ENCODE measurements at regions not wholly inside any gene's neighbourhood (a gene's known extent, or its start where the extent isn't known, plus 50 kb on each side); places are given as distances from the start of the nearest gene placed in this dataset.

GRCh38 chr10:62648921-62649320 is 155.6 kb upstream of the ADO start:
- Histone ChIP-seq H3K4me2 (ENCODE audit: low read length) (no peak overlapping the region), H3K36me3 (ENCODE audit: low read depth, low read length) (no peaks in the 10 kb centered on the region), H3K9me3 (ENCODE audit: low read length) (no peaks in the 10 kb centered on the region), H3F3A (ENCODE audit: low read length, unreplicated experiment) (no peaks in the 10 kb centered on the region), H3K79me2 (ENCODE audit: low read length) (no peaks in the 10 kb centered on the region), H3K27me3 (ENCODE audit: low read length) (no peaks in the 10 kb centered on the region), H3K4me1 (ENCODE audit: insufficient read depth, low read length) (peaks cover 24% of the 10 kb centered on the region), H4K20me1 (ENCODE audit: low read length) (no peaks in the 10 kb centered on the region), H3K9me2 (replicated peaks; ENCODE audit: low read length) (0 out of 2 replicates have a peak, but pooled peaks cover 3% of the 10 kb centered on the region), H3K9ac (ENCODE audit: low read length) (no peak overlapping the region), H2AFZ (ENCODE audit: low read length) (no peak overlapping the region), H3K27ac (ENCODE audit: low read length) (no peak overlapping the region), H3K4me3 (ENCODE audit: low read length) (no peak overlapping the region)
- no TSS peak for BruUV-seq (replicated peaks)
- ChIA-PET CTCF (no interaction called here), POLR2A (ENCODE audit: unreplicated experiment) (no interaction called here)
- ATAC-seq (no peak), DNase-seq (no peak)
- TF ChIP-seq, protein P1, sequence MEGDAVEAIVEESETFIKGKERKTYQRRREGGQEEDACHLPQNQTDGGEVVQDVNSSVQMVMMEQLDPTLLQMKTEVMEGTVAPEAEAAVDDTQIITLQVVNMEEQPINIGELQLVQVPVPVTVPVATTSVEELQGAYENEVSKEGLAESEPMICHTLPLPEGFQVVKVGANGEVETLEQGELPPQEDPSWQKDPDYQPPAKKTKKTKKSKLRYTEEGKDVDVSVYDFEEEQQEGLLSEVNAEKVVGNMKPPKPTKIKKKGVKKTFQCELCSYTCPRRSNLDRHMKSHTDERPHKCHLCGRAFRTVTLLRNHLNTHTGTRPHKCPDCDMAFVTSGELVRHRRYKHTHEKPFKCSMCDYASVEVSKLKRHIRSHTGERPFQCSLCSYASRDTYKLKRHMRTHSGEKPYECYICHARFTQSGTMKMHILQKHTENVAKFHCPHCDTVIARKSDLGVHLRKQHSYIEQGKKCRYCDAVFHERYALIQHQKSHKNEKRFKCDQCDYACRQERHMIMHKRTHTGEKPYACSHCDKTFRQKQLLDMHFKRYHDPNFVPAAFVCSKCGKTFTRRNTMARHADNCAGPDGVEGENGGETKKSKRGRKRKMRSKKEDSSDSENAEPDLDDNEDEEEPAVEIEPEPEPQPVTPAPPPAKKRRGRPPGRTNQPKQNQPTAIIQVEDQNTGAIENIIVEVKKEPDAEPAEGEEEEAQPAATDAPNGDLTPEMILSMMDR (conservative IDR thresholded peaks at IDR 0.05; ENCODE audit: low read depth, low read length): no peak
- TF ChIP-seq EZH2 (IDR thresholded peaks at IDR 0.05; ENCODE audit: low read length, unreplicated experiment) (no peak), EZH2phosphoT487 (IDR thresholded peaks at IDR 0.05; ENCODE audit: borderline replicate concordance, low read length) (no peak)
- intact Hi-C loops (cut with micrococcal nuclease): no loop called here

DNA sequence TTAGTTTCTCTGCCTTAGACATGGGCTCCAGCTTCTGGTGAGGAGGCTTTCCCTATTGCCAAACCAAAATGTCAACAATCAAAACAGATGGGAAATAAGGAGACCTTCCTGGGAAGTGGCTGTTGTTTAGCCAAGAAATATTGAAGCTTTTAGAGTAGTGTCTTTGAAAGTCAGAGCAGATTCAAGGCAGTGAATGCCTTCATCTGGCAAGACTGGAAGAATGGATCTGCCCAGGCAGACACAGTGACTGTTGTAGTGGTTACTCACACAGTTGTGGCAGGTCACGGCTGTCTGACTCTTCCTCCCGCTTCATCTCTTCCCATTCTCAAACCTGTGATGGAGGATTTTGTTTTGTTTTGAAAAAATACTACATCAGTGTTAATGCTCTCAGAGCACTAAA is 154.1 kb upstream of the ADO start:
- no peaks in the 10 kb centered on the region for H3F3A ChIP-seq (ENCODE audit: low read length, unreplicated experiment)
- intact Hi-C loops (cut with micrococcal nuclease): no loop called here
- CTCF ChIA-PET: interaction anchor here (0.6 kb wide), 1 partner anchor 355 kb away, joined by 6 read pairs; no protein-coding TSS in a partner anchor
- no TSS peak for BruUV-seq (replicated peaks)
- peaks cover 24% of the 10 kb centered on the region for H3K4me1 ChIP-seq (ENCODE audit: insufficient read depth, low read length)
- no peaks in the 10 kb centered on the region for H3K36me3 ChIP-seq (ENCODE audit: low read depth, low read length)
- no peaks in the 10 kb centered on the region for H4K20me1 ChIP-seq (ENCODE audit: low read length)
- H3K4me2 ChIP-seq (ENCODE audit: low read length): no peak overlapping the region
- H3K4me3 ChIP-seq (ENCODE audit: low read length): no peak overlapping the region
- H3K9me3 ChIP-seq (ENCODE audit: low read length): no peaks in the 10 kb centered on the region
- H3K9me2 ChIP-seq (replicated peaks; ENCODE audit: low read length): 0 out of 2 replicates have a peak, but pooled peaks cover 3% of the 10 kb centered on the region
- H3K79me2 ChIP-seq (ENCODE audit: low read length): no peaks in the 10 kb centered on the region
- H3K9ac ChIP-seq (ENCODE audit: low read length): no peak overlapping the region
- H3K27ac ChIP-seq (ENCODE audit: low read length): no peak overlapping the region
- TF ChIP-seq EZH2 (IDR thresholded peaks at IDR 0.05; ENCODE audit: low read length, unreplicated experiment) (no peak), EZH2phosphoT487 (IDR thresholded peaks at IDR 0.05; ENCODE audit: borderline replicate concordance, low read length) (no peak)
- TF ChIP-seq, protein P1 (conservative IDR thresholded peaks at IDR 0.05; ENCODE audit: low read depth, low read length): no peak
- POLR2A ChIA-PET (ENCODE audit: unreplicated experiment): interaction anchor here (0.5 kb wide), 1 partner anchor 167 kb away, joined by 6 read pairs; no protein-coding TSS in a partner anchor
- no peak for ATAC-seq
- no peak for DNase-seq
- no peaks in the 10 kb centered on the region for H3K27me3 ChIP-seq (ENCODE audit: low read length)
- no peak overlapping the region for H2AFZ ChIP-seq (ENCODE audit: low read length)

DNA sequence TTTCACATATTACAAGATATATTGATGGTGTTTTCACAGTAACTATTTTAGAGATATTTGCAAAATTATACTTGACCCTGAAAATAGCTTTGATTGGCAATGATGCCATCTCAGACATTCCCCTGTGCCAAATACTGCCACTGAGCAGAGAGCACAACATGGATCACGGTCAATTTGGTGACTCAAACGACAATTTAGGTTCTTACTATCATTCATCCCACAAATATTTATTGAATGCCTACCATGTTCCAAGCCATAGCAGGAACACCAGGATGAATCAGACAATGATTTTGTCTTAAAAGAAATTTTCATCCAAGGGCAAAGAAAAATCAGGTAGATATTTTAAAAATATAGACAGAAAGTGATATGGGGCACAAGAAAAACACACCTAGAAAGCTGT is 153.2 kb upstream of the ADO start:
- H3F3A ChIP-seq (ENCODE audit: low read length, unreplicated experiment): no peaks in the 10 kb centered on the region
- TF ChIP-seq EZH2 (IDR thresholded peaks at IDR 0.05; ENCODE audit: low read length, unreplicated experiment) (no peak), EZH2phosphoT487 (IDR thresholded peaks at IDR 0.05; ENCODE audit: borderline replicate concordance, low read length) (no peak)
- TF ChIP-seq, protein P1 (conservative IDR thresholded peaks at IDR 0.05; ENCODE audit: low read depth, low read length): no peak
- H3K9ac ChIP-seq (ENCODE audit: low read length): no peak overlapping the region
- ChIA-PET POLR2A (ENCODE audit: unreplicated experiment) (no interaction called here), CTCF (no interaction called here)
- no peaks in the 10 kb centered on the region for H3K27me3 ChIP-seq (ENCODE audit: low read length)
- H4K20me1 ChIP-seq (ENCODE audit: low read length): no peaks in the 10 kb centered on the region
- intact Hi-C loops (cut with micrococcal nuclease): no loop called here
- H3K4me1 ChIP-seq (ENCODE audit: insufficient read depth, low read length): peaks cover 24% of the 10 kb centered on the region
- peak; percentile 96 for DNase-seq
- H2AFZ ChIP-seq (ENCODE audit: low read length): no peak overlapping the region
- ATAC-seq: peak; percentile 66
- no TSS peak for BruUV-seq (replicated peaks)
- peak overlapping the region; percentile 1; the same call in 1 of the 2 replicates for H3K4me3 ChIP-seq (ENCODE audit: low read length)
- H3K9me3 ChIP-seq (ENCODE audit: low read length): no peaks in the 10 kb centered on the region
- no peaks in the 10 kb centered on the region for H3K79me2 ChIP-seq (ENCODE audit: low read length)
- peak overlapping the region; percentile 53 for H3K27ac ChIP-seq (ENCODE audit: low read length)
- no peaks in the 10 kb centered on the region for H3K36me3 ChIP-seq (ENCODE audit: low read depth, low read length)
- H3K9me2 ChIP-seq (replicated peaks; ENCODE audit: low read length): 0 out of 2 replicates have a peak, but pooled peaks cover 3% of the 10 kb centered on the region
- H3K4me2 ChIP-seq (ENCODE audit: low read length): peak overlapping the region; percentile 43
